MG63 (cell line): ENCODE measurements at regions not wholly inside any gene's neighbourhood (a gene's known extent, or its start where the extent isn't known, plus 50 kb on each side); places are given as distances from the start of the nearest gene placed in this dataset.
A peak's percentile ranks its signal among the peaks of the same experiment; 100 is the strongest.

ENCODE experiments used
- DNase-seq: peaks from one replicate; pipeline ENCODE4 v3.0.0-alpha.2; 2020
- H3K27me3 ChIP-seq: fragments of 250-450 bp; sonication (Bioruptor Pico); 2 replicates; pipeline ENCODE4 v1.5.1; 2020; ENCODE audit warnings: mild to moderate bottlenecking, moderate library complexity
- H3K36me3 ChIP-seq: fragments of 250-450 bp; sonication (Bioruptor Pico); 2 replicates; pipeline ENCODE4 v1.5.1; 2020; ENCODE audit warnings: mild to moderate bottlenecking, moderate library complexity
- H3K4me3 ChIP-seq: fragments of 250-450 bp; sonication (Bioruptor Pico); 2 replicates; pipeline ENCODE4 v1.5.1; 2020; ENCODE audit warnings: mild to moderate bottlenecking, moderate library complexity
- H3K9me3 ChIP-seq: fragments of 250-450 bp; sonication (Bioruptor Pico); 2 replicates; pipeline ENCODE4 v1.5.1; 2020; ENCODE audit warnings: mild to moderate bottlenecking, moderate library complexity

GRCh38 chr19:28290963-28291657, 921.8 kb downstream of the UQCRFS1 start:
- Histone ChIP-seq H3K27me3 (no peaks in the 10 kb centered on the region; the same call in 1 of the 2 replicates), H3K9me3 (no peaks in the 10 kb centered on the region), H3K4me3 (no peak overlapping the region), H3K36me3 (no peaks in the 10 kb centered on the region)
- no peak for DNase-seq

- Histone ChIP-seq H3K9me3 (no peaks in the 10 kb centered on the region), H3K36me3 (no peaks in the 10 kb centered on the region), H3K27me3 (no peaks in the 10 kb centered on the region), H3K4me3 (no peak overlapping the region)
- peak; percentile 69 for DNase-seq
Measured at GRCh38 chr19:28289295-28290063, 923.5 kb downstream of the UQCRFS1 start.

- H3K27me3 ChIP-seq = no peaks in the 10 kb centered on the region
- no peak overlapping the region for H3K4me3 ChIP-seq
- no peak for DNase-seq
- H3K36me3 ChIP-seq = no peaks in the 10 kb centered on the region
- no peaks in the 10 kb centered on the region for H3K9me3 ChIP-seq
Measured at GRCh38 chr19:28288572-28289264, 924.2 kb downstream of the UQCRFS1 start.

- no peak overlapping the region for H3K4me3 ChIP-seq
- peaks cover 7% of the 10 kb centered on the region for H3K27me3 ChIP-seq
- no peak for DNase-seq
- no peaks in the 10 kb centered on the region for H3K36me3 ChIP-seq
- no peaks in the 10 kb centered on the region for H3K9me3 ChIP-seq
Measured at GRCh38 chr19:28285917-28286316, 927.0 kb downstream of the UQCRFS1 start.

GRCh38 chr19:28285078-28285477, 927.9 kb downstream of the UQCRFS1 start:
- peaks cover 7% of the 10 kb centered on the region for H3K27me3 ChIP-seq
- no peak for DNase-seq
- no peaks in the 10 kb centered on the region for H3K9me3 ChIP-seq
- no peaks in the 10 kb centered on the region for H3K36me3 ChIP-seq
- no peak overlapping the region for H3K4me3 ChIP-seq

- Histone ChIP-seq H3K27me3 (peaks cover 7% of the 10 kb centered on the region), H3K9me3 (no peaks in the 10 kb centered on the region), H3K36me3 (no peaks in the 10 kb centered on the region), H3K4me3 (no peak overlapping the region)
- no peak for DNase-seq
Measured at GRCh38 chr19:28284389-28284788, 928.6 kb downstream of the UQCRFS1 start.

GRCh38 chr19:28283592-28283991, 929.4 kb downstream of the UQCRFS1 start:
- Histone ChIP-seq H3K36me3 (no peaks in the 10 kb centered on the region), H3K9me3 (no peaks in the 10 kb centered on the region), H3K27me3 (peaks cover 7% of the 10 kb centered on the region), H3K4me3 (no peak overlapping the region)
- DNase-seq = no peak

- H3K4me3 ChIP-seq = no peak overlapping the region
Measured at GRCh38 chr19:28281676-28282075, 931.3 kb downstream of the UQCRFS1 start.

GRCh38 chr19:28264556-28264955, 948.4 kb downstream of the UQCRFS1 start:
- no peak for DNase-seq
- Histone ChIP-seq H3K9me3 (no peaks in the 10 kb centered on the region), H3K36me3 (no peaks in the 10 kb centered on the region), H3K27me3 (no peaks in the 10 kb centered on the region), H3K4me3 (no peak overlapping the region)

More at GRCh38 chr19:28281676-28282075, 931.3 kb downstream of the UQCRFS1 start:
- Histone ChIP-seq H3K27me3 (peaks cover 7% of the 10 kb centered on the region), H3K36me3 (no peaks in the 10 kb centered on the region), H3K9me3 (no peaks in the 10 kb centered on the region)
- no peak for DNase-seq

GRCh38 chr19:28258829-28259228, 954.1 kb downstream of the UQCRFS1 start:
- no peak for DNase-seq
- no peaks in the 10 kb centered on the region for H3K36me3 ChIP-seq
- no peaks in the 10 kb centered on the region for H3K9me3 ChIP-seq
- H3K4me3 ChIP-seq = no peak overlapping the region
- H3K27me3 ChIP-seq = no peaks in the 10 kb centered on the region

- H3K9me3 ChIP-seq = no peaks in the 10 kb centered on the region
- no peak for DNase-seq
Measured at GRCh38 chr19:28257396-28257795, 955.6 kb downstream of the UQCRFS1 start.

GRCh38 chr19:28247243-28247642, 965.7 kb downstream of the UQCRFS1 start:
- DNase-seq = no peak

More at GRCh38 chr19:28257396-28257795, 955.6 kb downstream of the UQCRFS1 start:
- no peaks in the 10 kb centered on the region for H3K27me3 ChIP-seq
- no peaks in the 10 kb centered on the region for H3K36me3 ChIP-seq
- H3K4me3 ChIP-seq = no peak overlapping the region

GRCh38 chr19:28245937-28246336, 967.0 kb downstream of the UQCRFS1 start:
- Histone ChIP-seq H3K27me3 (no peaks in the 10 kb centered on the region), H3K36me3 (no peaks in the 10 kb centered on the region), H3K4me3 (no peak overlapping the region), H3K9me3 (no peaks in the 10 kb centered on the region)
- DNase-seq = no peak

More at GRCh38 chr19:28247243-28247642, 965.7 kb downstream of the UQCRFS1 start:
- Histone ChIP-seq H3K9me3 (no peaks in the 10 kb centered on the region), H3K27me3 (no peaks in the 10 kb centered on the region), H3K36me3 (no peaks in the 10 kb centered on the region), H3K4me3 (no peak overlapping the region)

- Histone ChIP-seq H3K4me3 (no peak overlapping the region), H3K9me3 (no peaks in the 10 kb centered on the region), H3K27me3 (no peaks in the 10 kb centered on the region), H3K36me3 (no peaks in the 10 kb centered on the region)
- DNase-seq = no peak
Measured at GRCh38 chr19:28244966-28245365, 968.0 kb downstream of the UQCRFS1 start.

GRCh38 chr19:28242317-28242927, 970.5 kb downstream of the UQCRFS1 start:
- DNase-seq = no peak
- Histone ChIP-seq H3K27me3 (no peaks in the 10 kb centered on the region), H3K9me3 (no peaks in the 10 kb centered on the region), H3K4me3 (no peak overlapping the region), H3K36me3 (no peaks in the 10 kb centered on the region)

- H3K27me3 ChIP-seq = no peaks in the 10 kb centered on the region
- H3K36me3 ChIP-seq = no peaks in the 10 kb centered on the region
- H3K4me3 ChIP-seq = no peak overlapping the region
- no peaks in the 10 kb centered on the region for H3K9me3 ChIP-seq
- DNase-seq = no peak
Measured at GRCh38 chr19:28239270-28239669, 973.7 kb downstream of the UQCRFS1 start.

- no peaks in the 10 kb centered on the region for H3K9me3 ChIP-seq
- no peaks in the 10 kb centered on the region for H3K27me3 ChIP-seq
- DNase-seq = no peak
- H3K4me3 ChIP-seq = no peak overlapping the region
- H3K36me3 ChIP-seq = no peaks in the 10 kb centered on the region
Measured at GRCh38 chr19:28238270-28238820, 974.6 kb downstream of the UQCRFS1 start.
